Effector CD4-positive, alpha-beta T cell (primary cell): ENCODE measurements at regions not wholly inside any gene's neighbourhood (a gene's known extent, or its start where the extent isn't known, plus 50 kb on each side); places are given as distances from the start of the nearest gene placed in this dataset.

Source experiments
- DNase-seq: peaks from one replicate; pipeline ENCODE4 v3.0.0-alpha.2; 2020

DNA sequence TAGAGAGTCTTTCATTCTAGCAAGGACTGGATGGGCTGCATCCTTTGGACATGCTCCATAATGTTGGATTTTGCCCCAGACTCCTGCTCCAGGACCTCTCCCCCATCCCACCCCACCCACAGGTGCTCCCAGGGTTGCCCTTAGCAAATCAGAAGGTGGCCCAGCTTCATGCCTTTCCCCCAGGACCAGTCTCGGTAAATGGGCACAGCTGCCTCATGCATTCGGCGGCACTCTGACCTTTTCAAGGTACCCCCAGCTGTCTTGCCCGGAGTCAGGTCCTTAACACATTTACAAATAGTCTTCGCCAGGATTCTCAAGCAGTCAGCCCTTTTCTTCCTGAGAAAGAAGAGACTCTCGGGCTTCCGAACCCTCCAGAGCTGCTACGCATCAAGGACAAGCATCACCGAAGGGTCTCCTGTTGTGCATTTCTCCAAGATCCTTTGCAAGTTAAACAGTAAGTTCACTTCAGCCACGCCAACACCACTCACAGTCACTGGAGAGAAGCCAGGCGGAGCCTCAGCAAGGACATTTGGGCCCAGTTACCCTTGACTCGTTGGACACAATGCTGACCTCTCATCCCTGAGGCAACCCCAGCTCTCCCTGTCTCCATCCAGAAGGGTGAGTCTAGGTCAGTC lies 287.8 kb downstream of the FAM43A start:
- no peak for DNase-seq

DNA sequence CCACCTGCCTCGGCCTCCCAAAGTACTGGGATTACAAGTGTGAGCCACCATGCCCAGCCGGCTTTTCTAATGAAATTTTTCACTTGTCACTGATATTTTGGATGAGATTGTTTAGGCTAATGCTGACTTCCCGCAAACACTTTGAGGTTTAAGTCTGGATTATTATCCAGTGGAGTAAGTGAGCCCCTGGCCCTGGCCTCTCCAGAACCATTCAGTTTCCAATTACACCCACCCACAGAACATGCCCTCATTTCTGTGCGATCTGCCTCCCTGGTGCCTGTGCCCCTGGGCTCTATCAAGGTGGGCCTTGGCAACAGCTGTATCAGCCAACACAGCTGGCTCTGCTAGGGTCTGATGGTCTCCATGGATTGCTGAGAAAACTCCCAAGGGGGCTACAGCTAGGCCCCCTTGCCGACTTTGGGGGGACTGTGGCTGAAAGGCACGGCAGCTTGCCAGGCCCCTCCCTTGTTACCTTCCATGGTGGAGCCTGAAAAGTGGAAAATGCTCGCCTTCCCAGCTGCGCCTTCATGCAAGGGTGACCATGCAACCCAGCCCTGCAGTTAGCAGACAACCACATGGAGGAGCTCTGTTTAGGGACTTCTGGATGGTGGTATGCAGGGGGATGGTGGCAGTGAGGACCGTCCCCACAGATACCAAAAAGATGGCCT lies 288.9 kb downstream of the FAM43A start:
- DNase-seq, result no peak

DNA sequence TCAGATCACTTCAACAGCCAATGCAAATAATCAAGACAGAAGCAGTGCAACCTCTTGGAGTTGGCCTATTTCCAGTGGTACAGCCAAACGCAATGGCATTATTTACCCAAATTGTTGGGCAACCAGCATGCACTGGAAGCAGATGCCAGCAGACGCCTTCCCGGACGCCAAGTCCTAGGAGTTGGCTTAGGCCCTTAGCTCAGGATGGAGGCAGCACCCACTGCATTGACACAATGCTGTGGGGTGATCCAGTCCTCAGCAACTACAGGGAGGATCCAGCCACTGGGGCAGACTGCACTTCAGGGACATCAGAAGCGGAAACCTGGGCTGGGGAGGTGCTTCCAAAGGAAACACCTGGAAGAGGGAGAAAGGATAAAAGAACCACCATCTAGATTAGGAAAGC lies 290.4 kb downstream of the FAM43A start:
- DNase-seq, result no peak

DNA sequence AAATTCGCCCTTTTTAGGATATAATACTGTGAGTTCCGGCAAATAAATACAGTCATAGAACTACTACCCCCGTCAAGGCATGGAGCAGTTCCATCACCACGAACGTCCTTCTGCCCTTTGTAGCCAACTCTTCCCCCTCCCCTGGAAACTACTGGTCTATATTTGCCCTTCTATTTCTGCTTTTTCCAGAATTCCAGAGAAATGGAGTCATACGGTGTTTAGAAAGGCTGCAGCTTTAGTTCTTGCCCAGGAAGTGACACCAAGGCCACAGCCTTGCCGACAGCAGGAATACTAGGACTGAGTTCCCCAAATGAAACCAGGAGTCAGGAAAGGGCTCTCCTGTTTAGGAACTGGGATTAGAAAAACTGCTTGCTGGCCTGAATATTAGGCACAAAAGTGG lies 291.2 kb downstream of the FAM43A start:
- no peak for DNase-seq

DNA sequence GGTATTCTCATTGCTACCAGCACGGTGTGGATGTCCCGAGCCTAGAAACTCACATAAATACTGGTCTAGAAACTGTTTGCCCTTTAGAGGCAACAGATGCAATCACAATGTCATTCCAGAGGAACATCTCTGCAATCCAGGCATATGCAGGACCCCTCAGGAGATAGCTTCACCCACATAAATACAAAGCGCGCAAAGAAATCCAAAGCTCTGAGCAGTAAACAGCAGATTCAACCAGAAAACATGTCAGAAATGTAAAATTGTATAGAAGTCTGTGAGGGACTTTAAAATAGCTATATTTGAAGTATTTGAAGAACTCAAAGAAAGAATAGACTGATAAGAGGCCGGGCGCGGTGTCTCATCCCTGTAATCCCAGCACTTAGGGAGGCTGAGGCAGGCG lies 291.7 kb downstream of the FAM43A start:
- no peak for DNase-seq

DNA sequence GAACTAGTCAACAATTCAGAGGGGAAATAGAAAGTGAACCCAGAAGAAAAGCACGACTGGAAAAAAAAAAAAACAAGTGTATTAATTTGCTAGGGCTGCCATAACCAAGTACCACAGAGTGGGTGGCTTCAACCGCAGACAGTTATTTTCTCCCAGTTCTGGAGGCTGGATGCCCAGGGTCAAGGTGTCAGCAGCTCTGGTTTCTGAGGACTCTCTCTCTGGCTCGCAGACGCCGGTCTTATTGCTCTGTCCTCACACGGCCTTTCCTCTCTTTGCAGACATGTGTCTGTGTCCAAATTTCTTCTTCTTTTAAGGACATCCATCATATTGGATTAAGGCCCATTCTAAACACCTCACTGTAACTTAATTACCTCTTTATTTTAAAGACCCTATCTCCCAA lies 291.8 kb downstream of the XXYLT1 start:
- DNase-seq, result no peak

DNA sequence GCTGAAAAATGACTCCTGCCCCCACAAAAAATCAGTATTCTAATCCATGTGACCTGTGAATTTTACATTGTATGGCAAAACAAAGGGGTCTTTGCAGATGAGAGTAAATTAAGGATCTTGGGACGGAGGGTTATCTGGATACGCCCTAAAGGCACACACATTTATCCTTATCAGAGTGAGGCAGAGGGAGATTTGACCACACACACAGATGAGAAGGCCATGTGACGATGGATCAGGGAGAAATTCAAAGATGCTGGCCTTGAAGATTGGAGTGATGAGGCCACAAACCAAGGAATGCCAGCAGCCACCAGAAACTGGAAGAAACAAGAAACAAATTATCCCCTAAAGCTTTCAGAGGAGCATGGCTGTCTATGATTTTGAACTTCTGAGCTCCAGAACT lies 288.5 kb downstream of the XXYLT1 start:
- no peak for DNase-seq

DNA sequence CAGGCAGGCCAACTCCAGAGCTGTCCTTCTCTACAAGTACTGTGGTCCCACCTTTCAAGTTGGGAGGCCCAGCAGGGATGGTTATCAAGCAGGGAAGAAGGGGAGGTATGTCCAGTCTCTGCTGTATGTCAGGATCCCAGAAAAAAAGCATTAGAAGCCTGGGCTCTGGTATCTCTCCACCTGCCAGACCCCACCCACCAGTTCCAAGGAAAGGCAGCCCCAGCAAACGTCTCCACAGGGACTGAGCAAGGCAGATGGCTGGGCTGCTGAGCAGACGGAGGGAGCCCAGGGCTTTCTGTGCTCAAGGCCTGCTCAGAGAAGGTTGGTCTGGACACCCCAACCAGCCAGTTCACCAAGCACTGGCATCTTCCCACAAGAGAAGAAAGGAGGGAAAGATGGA lies 287.8 kb downstream of the XXYLT1 start:
- no peak for DNase-seq

DNA sequence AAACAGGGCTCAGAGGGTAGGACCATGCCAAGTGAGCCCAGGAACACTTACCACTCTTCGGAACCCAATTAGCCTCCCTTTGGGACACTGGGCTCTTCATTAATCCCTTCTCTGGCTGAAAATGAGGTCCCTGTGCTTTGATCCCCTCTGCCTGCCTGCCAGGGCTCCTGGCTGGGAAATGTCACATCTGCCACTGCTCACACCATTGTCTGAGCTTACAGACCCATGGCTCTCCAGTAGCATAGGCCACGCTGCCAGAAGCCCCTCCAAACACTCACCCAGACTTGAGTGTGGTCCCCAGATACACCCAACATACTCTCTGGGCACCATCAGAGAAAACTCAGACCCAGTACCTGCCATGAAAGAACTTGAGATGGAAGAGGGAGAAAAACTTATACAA lies 287.3 kb downstream of the XXYLT1 start:
- no peak for DNase-seq

DNA sequence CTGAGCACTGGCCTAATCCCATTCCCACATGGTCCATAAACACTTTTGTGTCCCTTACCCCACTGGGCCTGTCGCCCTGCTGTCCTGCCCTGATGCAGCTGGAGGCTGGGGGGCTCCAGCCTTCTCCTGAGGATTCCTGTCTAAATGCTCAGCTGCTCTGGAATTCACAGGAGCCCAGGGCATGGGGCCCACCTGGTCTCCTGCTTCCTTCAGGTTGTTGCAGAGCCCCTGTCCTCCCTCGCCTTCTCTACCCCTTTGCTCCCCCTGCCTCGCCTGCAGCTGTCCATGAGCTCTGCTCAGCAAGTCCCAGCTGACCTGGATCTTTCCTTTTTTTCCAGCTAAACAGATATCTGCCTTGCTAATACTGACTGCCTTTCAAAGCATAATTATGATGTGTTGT lies 286.9 kb downstream of the XXYLT1 start:
- DNase-seq, result no peak

DNA sequence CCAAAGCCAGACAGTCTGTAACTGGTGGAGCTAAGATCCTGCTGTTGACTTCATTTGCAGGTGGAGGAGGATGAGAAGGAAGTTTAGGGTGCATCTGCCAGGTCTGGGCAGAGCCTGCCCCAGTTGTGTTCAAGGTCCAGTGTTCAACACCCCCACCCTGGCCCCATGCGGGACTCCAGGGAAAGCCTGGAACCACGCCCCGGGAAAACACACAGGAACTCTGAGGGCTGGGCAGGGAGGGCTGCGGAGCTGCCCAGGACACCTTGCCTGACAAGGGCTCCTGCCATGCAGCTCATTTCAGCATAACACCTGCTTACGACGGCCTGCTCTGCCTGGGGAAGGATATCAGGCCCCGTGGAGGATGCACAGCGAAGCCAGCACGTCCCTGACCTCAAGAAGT lies 286.3 kb downstream of the XXYLT1 start:
- no peak for DNase-seq

DNA sequence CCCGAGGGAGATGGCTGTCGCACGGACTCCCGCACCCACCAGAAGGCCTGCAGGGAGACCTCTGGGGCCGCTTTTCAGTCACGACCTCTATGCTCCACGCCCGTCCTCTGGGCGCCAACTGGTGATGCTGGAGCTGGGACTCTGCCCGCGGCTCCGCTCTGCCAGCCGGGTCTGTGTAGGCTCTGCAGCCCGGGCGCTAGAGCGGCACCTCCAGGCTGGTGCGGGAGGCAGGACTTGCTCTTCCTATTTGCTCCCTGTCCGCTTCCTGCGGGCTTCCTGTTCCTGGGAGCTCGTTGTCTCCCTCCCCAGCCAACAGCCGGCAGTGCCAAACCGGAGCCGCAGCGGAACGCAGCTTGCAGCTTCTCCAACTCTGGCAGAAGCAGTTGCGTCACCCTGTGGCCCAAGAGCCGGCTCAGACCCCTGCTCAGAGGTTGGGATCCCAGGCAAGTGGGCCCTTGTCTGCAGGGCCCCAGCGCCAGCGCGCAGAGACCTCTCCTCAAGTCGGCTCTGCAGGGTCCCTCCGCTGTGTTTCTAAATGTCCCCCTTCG lies 285.9 kb downstream of the XXYLT1 start:
- DNase-seq, result no peak

DNA sequence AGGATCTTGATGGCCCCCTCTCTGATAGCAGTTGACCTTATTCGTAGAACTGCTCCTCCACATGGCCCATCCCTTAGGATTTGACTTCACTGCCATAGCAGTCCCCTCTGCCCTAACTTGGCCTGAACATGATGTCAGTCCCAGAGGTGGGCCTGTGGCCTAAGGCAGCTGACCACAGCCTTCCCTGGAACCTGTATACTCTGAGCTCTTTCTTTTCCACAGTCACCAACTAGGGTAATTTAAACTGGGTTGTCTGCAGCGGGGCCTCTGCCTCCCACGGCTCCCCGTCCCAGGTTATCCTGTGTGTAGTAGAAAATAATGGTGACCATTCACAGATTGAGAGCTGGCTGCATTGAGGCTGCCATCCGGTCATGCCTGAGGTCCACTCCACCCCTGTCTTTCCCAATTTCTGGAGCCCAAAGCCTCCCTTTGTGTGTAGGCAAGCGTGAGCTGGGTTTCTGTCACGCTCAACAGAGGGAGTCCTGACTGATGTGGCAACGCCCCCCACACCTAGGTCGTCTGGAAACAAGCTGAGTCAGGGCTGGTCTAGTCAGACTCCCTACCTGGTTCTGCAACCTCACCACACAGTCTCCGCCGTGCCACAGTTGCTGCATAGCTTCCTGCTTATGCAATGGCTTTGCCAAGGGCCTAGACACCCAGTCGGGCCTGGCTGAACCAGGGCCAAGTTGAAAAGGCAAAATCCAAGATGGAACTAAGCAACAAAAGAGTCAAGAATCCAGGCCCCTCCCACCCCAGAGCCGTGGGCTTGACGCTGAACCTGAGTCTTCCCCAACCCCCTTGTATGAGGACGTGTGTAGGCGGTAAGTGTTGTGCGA lies 284.5 kb downstream of the XXYLT1 start:
- DNase-seq, result no peak

DNA sequence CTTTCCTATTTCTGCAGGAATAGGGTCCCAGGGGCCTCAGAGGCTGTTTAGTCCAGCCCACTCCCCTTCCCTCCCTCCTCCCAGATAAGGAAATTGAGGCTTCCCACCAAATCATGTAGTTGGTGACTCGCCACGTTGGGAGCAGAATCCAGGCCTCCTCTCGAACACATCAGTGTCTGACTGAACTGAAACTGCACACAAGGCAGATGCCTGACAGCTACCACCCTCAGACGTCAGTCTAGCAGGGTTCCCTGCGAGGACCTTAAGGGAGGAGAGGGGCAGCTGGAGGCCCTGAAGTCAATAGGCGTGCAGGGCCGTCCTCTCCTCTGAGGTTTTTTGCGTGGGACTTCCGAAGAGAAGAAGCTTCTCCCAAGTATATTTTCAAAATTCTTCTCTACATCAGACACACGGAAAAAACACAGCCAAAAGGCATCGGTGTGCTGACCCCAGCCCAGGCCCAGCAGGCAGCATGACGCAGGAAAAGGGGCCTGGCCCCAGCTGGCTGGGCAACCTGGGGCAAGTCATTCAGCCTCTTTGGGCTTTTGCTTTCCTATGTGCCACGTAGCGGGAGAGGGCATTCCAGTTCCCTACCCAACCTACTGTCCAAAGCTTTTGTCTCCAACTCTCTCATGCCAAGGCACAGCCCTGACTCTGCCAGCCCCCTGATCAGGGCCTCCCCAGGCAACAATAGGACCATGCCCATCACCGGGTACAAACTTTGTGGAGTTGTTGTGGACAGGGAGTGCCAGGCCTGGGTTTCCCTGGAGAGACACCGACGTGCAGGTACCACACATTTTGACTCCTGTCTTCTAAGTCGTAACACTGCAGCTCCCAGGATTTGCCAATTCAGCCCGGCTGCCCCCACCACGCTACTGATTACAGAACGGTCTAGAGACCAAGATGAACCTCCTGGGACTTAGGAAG lies 283.1 kb downstream of the XXYLT1 start:
- DNase-seq, result no peak

DNA sequence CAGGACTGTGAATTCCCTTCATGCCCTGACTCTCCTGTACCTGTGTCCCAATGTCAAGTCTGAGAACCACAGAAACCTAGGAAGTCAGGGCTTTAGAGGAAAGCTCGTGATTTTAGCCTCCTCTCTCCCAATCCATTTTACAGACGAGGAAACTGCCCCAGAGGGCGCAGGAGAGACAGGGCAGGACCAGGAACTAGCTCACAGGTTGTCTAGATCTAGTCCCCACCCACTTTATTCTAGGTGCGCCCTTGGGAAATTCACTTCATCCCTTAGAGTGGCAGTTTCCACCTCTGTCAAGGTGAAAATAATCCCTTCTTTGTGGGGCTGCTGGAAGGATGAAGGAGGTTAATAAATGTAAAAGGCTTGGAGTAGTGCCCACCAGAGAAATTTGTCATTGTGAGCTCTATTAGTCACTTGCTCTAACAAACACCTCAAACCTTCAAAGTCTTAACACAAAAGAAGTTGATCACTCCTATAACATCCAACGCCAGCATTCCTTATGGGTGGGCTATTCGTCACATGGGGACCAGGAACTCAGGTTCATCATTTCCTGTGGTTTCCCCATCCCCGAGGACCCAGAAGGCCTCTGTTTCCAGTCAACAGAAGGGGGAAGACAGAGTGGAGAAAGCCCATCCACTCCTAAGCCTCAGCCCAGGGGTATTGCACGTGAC lies 282.3 kb downstream of the XXYLT1 start:
- no peak for DNase-seq

DNA sequence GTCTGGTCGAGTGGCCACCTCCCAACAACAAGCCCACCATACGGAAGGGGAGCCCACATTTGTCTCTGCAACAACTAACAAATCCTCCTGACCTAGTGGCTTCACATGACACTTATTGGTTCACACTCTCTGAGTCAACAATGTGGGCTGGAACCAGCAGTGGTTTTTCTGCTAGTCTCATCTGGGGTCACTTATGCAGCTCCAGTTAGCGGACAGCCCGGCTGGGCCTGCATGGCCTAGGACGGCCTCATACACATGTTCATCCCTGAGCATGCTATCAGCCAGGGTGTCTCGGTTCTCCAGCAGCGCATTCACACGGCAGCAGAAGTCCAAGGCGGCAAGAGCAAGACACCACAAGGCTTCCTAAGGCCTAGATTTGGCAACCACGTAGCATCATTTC lies 281.7 kb downstream of the XXYLT1 start:
- no peak for DNase-seq

DNA sequence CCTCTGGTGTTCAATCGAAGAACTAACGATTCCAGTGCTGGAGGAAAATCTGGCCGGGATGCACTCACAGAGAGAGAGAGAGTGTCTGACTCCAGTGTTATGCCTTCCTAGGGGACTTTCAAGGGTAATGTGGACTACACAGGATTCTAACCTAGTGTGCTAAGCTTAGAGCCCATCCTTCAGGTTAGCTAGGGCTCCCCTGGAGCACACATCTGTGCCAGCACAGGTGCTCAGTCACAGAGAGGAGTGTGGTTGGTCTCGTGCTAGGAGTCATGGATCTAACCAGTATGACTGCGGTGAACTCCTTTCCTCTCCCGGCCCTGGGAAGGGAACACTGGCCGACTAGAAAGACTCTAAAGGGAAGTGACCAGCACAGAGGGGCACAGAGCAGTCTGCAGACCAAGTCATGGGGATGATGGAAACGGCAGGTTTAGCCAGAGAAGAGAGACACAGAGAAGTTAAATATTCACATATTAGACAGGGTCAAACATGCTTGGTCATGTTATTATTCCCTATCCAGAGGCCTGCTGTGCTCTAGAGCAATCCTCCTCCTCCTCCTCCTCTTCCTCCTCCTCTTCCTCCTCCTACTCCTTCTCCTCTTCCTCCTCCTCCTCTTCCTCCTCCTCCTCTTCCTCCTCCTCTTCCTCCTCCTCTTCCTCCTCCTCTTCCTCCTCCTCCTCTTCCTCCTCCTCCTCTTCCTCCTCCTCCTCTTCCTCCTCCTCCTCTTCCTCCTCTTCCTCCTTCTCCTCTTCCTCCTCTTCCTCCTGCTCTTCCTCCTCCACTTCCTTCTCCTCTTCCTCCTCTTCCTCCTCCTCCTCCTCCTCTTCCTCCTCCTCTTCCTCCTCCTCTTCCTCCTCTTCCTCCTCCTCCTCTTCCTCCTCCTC lies 280.3 kb downstream of the XXYLT1 start:
- DNase-seq, result no peak

DNA sequence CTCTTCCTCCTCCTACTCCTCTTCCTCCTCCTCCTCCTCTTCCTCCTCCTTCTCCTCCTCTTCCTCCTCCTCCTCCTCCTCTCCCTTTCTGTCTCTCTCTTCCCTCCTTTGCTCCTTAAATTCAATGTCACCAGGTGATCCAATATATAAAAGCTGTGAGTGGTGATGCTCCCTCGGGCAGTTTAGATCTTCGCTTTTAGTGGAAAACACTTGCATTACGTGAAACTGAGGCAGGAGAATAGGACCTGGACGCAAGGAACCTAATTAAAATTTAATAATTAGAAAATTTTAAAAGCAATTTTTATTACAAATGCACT lies 279.7 kb downstream of the XXYLT1 start:
- DNase-seq, result no peak

DNA sequence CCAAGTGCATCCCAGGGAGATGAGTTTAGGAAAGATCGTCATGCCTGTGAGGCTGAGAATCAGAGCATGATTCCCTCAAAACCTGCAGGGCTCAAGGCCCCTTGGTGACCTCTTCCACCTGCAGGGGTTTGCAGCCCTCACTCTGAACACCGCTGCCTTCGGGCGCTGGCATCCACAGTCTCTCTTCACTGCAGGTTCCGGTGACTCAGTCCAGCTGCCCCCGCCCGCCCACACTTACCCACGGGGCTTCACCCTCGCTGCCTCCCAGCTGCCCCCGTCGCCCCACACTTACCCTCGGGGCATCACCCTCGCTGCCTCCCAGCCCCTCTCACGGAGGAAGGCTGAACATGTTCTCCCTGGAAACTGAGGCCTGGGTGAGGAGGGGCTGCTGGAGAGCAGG lies 277.1 kb downstream of the XXYLT1 start:
- DNase-seq, result no peak

DNA sequence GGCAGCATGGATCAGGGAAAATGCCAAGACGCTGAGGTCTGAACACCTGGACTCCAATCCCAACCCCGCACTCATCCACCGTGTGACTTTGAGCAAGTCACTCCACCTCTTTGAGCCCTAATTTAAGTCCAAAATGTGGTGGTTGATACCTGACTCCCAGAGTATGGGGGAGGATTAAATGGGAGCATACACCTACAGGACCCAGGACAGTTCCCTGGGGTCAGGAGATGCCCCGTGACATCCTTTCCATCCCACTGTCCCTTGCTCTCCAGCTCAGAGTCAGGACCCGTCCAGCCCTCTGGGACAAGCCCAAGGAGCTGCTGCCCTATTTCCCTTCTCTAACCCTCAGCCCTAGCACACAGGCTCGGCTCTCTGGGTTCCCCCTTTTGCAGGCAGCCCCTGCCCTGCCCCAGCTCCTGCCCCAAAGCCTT lies 276.4 kb downstream of the XXYLT1 start:
- DNase-seq, result no peak

DNA sequence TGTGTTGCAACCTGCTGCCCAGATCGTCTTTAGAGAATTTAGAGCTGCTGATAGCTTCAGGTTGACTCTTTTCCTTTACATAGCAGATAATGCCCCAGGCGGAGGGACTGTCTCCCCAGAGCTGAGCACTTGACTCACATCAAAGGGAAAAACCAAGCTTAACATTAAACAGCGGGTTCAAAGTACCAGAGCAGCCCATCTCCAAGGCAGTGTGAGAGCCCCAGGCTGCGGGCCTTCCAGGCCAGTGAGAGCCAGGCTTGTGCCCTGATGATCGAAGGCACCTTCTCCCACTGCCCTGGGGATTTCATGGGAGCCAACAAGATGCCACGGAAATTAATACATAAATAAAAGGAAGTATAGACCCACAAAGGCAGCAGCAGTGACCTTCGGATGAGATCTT lies 275.6 kb downstream of the XXYLT1 start:
- DNase-seq, result no peak
